NCI-H2196 (cell line): ENCODE measurements at regions not wholly inside any gene's neighbourhood (a gene's known extent, or its start where the extent isn't known, plus 50 kb on each side); places are given as distances from the start of the nearest gene placed in this dataset.

Experiments used
- DNase-seq: peaks from one replicate; lab custom pipeline; 2025; ENCODE audit not compliant: unreplicated experiment; lab: John Stamatoyannopoulos, UW

DNA sequence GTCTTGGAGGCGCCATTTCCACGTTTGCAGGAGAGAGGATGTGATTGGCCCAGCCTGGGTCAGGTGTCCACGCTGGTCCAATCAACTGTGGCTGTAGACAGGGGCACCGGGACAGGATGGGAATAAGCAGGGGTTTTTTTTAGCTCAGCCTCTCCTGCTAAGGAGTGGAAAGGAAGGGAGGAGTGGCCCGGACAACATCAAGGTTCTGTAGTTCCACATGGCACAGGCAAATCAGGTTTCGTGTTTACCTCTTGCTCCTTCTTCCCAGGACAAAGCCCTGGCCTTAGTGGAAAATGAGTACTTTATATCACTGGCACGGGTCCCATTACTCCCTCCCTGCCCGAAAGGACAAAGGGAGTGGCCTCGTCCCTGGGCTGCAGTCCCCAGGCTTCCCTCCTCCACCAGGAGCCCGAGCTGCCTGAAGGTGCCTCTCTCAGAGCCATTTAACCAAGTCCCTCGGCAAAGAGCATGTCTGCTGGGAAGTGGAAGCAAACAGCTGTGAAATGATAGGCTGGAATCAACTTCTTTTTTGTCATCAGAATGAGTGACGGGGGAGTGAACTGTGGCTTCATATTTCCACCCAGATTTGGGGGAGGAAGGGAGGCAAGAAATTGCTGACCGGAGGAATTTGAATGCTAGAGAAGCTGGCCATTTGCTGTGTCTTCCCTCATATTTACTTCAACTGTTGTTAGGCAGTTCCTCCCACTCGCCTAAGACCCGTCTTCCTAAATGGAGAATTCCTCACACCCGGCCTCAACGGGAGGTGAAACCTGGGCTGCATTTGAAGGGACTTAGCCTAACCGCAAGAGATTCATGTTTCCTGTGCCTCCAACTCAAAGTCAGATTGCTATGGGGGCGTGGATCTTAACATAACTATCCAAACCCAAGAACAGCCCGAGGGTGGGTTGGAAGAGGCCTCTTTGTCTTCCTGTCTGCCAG lies 84.9 kb upstream of the SLC44A3 start:
- no peak for DNase-seq

- no peak for DNase-seq
These were observed 88.3 kb upstream of the SLC44A3 start for GRCh38 chr1:94731891-94732290.

DNA sequence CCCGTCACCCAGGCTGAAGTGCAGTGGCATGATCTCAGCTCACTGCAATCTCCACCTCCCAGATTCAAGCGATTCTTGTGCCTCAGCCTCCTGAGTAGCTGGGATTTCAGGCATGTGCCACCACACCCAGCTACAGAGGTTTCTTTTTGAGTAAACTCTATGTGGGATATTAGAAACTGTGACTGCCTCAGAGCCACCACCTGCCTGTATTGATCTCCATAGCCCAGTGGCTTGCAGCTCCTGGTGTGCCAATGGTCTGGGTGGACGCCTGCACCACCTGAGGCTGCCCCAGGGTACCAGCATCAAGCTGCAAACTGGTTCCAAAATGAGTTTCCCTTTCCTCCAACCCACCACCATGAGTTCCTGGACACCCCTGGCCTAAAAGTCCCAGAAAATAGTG lies 89.7 kb upstream of the SLC44A3 start:
- no peak for DNase-seq

DNA sequence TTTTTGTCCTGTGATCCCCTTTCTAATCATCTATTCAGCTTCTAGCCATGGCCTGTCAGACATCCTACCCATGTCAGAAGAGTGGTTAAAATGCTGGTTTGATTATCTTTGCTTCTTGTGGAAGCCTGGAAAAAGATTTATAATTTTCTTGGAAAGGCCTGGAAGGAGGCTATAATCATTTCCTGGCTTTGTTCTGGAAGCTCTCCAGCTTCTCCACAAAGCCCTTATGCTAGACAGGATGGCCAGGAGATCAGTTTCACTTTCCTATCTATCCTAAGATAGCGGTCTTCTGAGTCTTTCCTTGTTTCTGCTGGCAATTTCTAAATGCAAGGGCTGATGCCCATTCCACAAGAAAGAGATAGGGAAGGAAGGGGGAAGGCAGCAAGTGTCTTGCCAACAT lies 90.9 kb upstream of the SLC44A3 start:
- DNase-seq: no peak

DNA sequence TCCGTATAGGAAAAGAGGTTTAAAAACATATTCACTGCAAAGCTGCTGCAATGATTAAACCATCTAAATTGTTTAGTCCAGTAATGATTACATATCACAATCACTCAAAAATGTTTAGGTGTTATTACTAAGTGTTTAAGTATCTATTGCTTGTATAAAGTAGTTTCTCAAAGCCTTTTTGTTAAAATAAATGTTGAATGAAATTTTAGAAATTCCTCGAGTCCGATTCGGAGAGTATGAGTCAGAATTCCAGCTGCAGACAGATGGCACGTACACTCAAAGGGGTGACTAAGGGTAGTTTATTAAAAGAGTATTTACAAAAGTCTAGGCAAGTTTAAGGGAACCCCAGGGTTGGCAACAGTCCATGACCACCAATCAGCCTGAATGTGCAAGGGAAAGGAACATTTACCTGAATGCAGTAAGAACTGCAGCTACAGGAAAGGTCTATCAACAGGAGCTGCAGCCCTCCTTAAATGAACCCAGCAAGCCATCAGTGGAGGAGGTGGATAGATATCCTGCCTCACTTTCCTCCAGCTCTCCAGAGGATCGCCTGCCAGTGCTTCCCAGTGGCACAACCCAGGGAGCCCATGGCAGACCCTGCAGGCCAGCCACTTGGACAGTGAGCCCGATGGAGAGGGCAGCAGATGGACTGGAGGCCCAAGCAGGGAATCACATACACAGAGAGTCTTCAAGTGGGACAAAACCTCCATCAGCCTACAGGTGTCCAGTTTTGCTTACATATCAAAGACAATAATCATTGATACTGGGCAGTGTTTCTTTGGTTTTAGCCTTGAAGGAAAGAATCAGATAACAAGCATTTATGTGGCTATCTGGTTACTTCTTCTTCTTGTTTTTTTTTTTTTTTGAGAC lies 92.1 kb upstream of the SLC44A3 start:
- DNase-seq: no peak

- no peak for DNase-seq
These were observed 93.0 kb upstream of the SLC44A3 start for GRCh38 chr1:94726981-94727685.

DNA sequence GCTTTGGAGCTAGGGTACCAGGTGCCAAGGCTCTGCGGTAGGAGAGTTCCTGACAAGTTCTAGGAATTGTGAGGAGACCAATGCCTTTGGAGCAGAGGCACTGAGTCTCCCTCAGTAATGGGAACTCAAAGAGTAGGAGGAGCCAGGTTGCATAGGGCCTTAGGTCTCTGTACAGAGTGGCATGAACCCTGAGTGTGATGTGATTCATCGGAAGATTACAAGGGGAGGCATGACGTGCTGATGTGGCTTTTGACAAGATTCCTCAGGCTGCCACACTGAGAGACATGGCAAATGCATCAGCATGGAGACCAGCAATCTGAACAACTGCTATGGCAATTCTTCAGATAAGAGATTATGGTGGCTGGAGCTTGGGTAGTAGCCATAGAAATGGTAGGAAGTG lies 94.6 kb upstream of the SLC44A3 start:
- DNase-seq: no peak

- no peak for DNase-seq
These were observed 96.3 kb upstream of the SLC44A3 start for GRCh38 chr1:94723894-94724293.

DNA sequence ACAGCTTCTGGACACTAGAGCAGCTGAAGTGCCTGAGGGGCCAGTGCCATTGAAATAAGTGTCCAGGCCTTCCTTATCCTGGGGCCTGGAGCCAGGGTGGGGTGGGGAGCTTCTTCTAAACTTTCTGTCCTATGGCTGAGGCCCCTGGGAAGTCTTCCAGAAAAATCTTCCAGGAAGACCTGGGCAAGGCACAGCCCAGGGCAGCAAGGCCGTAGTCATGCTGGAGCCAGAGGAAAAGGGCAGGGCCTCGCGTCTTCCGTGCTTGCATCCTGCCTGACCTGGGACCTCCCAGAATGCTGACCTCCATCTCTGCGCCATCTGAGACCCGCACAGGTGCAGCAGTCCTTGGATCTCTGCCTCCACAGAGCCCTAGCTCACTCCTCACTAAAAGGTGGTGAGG lies 96.7 kb upstream of the SLC44A3 start:
- no peak for DNase-seq

DNA sequence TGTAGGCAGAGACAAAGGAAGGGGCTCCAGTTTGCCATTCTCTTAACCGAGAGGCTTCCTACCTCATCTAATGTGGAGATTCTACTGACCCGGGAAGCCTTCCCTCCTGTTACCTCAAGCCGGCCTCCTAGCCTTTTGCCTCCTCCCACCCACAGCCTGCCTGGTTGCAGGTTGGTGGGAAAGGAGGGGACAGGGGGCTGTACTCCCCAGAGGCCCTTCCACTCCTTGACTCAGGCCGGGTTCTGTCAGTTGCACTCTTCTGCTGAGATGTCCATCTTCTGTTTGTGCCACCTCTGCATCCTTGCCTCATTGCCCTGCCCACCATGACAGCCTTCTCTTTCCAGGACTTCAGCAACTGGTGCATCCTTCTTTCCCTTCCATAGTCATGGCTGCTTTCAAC lies 98.0 kb upstream of the SLC44A3 start:
- no peak for DNase-seq

GRCh38 chr1:94721240-94721639 lies 98.9 kb upstream of the SLC44A3 start:
- no peak for DNase-seq

GRCh38 chr1:94719926-94720793 lies 100.0 kb upstream of the SLC44A3 start:
- DNase-seq: no peak

DNA sequence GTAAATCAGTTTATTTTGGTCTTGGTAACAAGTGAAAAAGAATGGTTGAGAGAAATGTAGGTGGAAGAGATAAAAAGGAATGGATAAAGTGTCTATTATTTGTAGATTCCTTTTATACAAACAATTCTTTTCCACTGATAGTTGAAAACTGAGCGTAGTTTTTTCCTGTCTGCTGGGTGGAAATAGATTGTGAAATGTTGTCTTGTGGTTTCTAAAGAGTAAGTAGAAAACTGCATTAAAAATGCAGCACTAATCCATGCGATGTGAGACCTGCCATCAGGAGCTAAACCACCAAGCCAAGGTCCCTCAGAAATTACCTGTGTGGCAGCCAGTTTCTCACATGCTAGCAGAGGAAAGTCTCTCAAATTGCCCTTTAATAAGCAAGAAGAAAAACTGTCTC lies 103.2 kb upstream of the SLC44A3 start:
- no peak for DNase-seq

- DNase-seq: no peak
These were observed 104.8 kb upstream of the SLC44A3 start for GRCh38 chr1:94715321-94715720.

GRCh38 chr1:94714552-94714951 lies 105.6 kb upstream of the SLC44A3 start:
- no peak for DNase-seq

GRCh38 chr1:94714152-94714551 lies 106.0 kb upstream of the SLC44A3 start:
- DNase-seq: no peak

- DNase-seq: no peak
These were observed 106.5 kb upstream of the SLC44A3 start for GRCh38 chr1:94713472-94714141.

DNA sequence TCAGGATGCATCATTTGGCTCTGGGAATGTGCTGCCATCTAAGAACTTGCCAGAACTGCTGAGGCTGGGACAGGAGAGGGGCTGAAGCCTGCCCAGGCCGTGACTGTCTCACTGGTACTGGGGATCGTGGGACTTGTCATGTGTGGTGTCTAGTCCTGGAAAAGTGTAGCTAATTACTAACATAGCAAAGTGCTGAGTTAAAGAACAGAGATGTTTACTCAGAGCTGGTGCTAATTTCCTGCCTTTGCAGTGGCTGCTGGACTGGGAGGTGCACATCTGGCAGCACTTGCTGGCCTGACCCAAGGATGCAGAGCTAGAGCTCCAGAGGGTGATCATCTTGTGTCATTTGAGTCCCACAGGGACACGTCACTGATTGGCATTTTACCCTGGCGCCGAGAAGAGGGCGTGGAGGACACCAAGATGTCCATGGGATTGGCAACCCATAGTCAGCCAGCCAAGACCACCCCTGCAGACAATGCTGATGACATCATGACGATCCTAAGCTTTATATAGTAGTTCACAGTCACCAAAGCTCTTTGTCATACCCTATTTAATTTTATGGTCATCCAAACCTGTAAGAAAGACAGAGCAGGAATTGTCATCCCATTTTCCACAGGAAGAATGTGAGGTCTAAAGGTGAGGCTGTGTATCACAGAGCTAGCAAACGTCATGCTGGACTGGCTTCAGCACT lies 110.1 kb upstream of the SLC44A3 start:
- no peak for DNase-seq

DNA sequence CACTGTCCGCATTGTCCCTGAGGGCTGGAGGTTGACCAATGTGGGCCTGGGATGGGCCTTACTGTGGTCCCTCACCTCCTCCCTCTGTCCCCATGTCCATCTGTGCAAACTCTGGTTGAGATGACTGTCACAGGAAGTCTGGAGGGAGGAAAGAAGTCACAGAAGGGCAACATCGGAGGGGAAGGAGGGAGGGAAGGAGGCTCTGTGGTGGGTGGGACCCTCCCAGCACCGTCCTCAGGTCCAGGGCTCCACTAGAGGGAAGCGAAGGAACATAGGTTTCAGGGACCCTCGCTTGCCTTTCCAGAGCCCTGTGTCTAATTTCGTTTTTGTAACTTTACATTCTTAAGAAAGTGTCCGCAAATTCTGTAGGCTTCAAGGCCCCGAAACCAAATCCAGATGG lies 111.3 kb upstream of the SLC44A3 start:
- DNase-seq: no peak
